ENCODE measurements at regions not wholly inside any gene's neighbourhood (a gene's known extent, or its start where the extent isn't known, plus 50 kb on each side); places are given as distances from the start of the nearest gene placed in this dataset.
"Not testable (repeated sequence)": the region's sequence is repeated elsewhere in the genome, so short reads cannot be mapped to it uniquely, and the experiment has no call there.

DNA sequence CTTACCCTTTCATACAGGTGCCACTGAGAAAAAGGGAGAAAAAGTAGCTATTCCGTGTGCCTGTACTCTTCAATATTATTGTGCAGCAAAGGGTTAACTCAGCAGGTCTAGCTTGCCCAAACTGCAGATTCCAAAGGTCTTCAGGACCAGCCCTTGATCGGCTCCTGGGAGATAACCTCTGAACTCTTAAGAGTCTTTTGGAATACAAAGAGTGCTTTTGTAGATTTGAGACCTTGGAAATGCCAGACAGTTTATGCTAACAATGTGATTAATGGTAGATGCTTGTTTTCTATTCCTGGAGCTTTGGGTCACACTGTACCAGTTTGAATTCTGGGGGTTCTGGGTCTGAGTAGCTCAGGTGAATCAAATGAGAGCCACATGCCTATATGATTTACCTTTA is 844.7 kb upstream of the MIR17HG start:
- Mint-ChIP-seq H3K4me3 (no peak overlapping the region), H3K27me3 (no peaks in the 10 kb centered on the region), H3K9me3 (ENCODE audit: low read depth) (peaks cover 13% of the 10 kb centered on the region), H3K27ac (no peak overlapping the region), H3K36me3 (no peaks in the 10 kb centered on the region), H3K4me1 (no peaks in the 10 kb centered on the region)
- no peak for DNase-seq
- no peak for ATAC-seq
- CTCF ChIA-PET: no interaction called here

DNA sequence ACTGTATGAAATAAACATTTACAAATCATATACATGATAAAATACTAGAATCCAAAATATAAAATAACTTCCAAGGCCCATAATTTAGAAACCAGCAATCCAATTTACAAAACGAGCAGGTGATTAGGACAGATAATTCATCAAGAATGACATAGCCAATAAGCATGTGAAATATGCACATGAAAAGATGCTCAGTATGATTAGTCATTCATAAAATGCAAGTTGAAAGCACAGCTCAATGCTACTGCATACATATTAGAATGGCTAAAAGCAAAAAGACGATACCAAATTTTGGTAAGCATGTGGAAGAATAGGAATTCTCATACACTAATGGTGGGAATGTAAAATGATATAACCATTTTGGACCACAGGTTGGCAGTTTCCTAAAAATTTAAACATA is 837.2 kb upstream of the MIR17HG start:
- Mint-ChIP-seq H3K27ac (no peak overlapping the region), H3K36me3 (no peaks in the 10 kb centered on the region), H3K4me1 (no peaks in the 10 kb centered on the region), H3K4me3 (no peak overlapping the region), H3K27me3 (no peaks in the 10 kb centered on the region), H3K9me3 (ENCODE audit: low read depth) (peaks cover 4% of the 10 kb centered on the region)
- CTCF ChIA-PET: no interaction called here
- ATAC-seq (no peak), DNase-seq (no peak)

DNA sequence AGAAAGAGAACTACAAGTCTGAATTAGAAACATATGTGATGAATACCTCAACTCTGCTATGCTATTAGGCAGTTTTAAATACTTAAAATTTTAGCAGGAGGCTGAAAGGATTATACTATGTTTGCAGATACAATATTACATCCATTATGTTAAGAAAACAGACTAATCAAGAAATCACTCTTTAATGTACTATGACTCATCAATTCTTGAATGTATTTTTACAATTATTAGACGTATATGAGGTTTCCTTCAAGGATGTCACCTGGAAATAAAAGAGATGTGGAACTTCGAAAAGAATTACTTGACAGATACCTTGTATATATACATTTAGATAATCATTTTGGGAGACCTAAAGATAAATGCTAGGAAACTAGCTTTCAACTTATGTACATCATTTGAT is 835.6 kb upstream of the MIR17HG start:
- ATAC-seq (no peak), DNase-seq (no peak)
- Mint-ChIP-seq H3K27me3 (no peaks in the 10 kb centered on the region), H3K27ac (no peak overlapping the region), H3K9me3 (ENCODE audit: low read depth) (no peaks in the 10 kb centered on the region), H3K4me3 (no peak overlapping the region), H3K36me3 (no peaks in the 10 kb centered on the region), H3K4me1 (no peaks in the 10 kb centered on the region)
- CTCF ChIA-PET: no interaction called here

DNA sequence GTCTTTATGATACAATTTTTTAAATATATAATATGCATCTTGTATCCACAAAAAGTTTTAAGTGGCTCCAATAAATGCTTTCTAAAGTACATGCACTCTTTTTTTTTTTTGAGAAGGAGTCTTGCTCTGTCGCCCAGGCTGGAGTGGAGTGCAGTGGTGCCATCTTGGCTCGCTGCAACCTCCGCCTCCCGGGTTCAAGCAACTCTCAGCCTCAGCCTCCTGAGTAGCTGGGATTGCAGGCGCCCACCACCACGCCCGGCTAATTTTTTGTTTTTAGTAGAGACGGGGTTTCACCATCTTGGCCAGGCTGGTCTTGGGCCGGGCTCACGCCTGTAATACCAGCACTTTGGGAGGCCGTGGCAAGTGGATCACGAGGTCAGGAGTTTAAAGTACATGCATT is 832.8 kb upstream of the MIR17HG start:
- ATAC-seq; H3K4me3 Mint-ChIP-seq; CTCF ChIA-PET; H3K4me1 Mint-ChIP-seq; H3K27ac Mint-ChIP-seq; DNase-seq; H3K9me3 Mint-ChIP-seq (ENCODE audit: low read depth); H3K36me3 Mint-ChIP-seq; H3K27me3 Mint-ChIP-seq: not testable (repeated sequence)

DNA sequence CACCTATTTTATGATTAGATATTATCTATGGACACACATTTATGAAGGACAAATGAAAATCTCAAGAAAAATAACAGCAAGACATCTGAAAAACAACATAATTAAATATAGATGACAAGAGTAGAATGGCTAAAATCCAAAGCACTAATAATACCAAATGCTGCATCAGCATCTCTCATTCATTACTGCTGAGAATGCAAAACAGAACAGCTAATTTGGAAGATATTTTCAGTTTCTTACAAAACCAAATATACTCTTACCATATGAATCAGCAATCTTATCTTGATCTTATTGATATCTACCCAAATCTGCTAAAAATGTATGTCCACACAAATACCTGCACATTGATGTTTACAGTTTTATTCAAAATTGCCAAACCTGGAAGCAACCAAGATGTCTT is 829.1 kb upstream of the MIR17HG start:
- Mint-ChIP-seq H3K9me3 (ENCODE audit: low read depth) (peaks cover 15% of the 10 kb centered on the region), H3K27ac (no peak overlapping the region), H3K36me3 (no peaks in the 10 kb centered on the region), H3K27me3 (no peaks in the 10 kb centered on the region), H3K4me3 (no peak overlapping the region), H3K4me1 (no peaks in the 10 kb centered on the region)
- DNase-seq (no peak), ATAC-seq (no peak)
- CTCF ChIA-PET: no interaction called here

DNA sequence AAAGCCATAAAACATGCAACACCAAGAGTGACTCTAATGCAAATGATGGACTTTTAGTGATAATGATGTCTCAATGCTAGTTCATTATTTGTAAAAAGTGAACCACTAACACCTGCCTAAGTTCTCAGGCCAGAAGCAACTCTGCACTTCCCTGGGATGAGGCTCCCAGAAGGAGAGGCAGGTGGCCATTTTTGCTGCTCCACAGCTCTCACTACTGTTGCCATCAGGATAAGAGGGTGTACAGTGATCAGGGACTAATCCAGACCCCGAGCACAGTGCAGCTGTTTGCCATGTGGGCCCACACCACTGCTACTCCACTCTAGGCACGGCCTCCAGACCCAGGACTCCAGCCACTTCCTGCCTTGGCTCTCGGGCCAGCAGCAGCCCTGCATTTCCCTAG is 828.3 kb upstream of the MIR17HG start:
- H3K4me3 Mint-ChIP-seq: no peak overlapping the region
- H3K4me1 Mint-ChIP-seq: no peaks in the 10 kb centered on the region
- CTCF ChIA-PET: no interaction called here
- H3K36me3 Mint-ChIP-seq: no peaks in the 10 kb centered on the region
- peaks cover 15% of the 10 kb centered on the region for H3K9me3 Mint-ChIP-seq (ENCODE audit: low read depth)
- H3K27ac Mint-ChIP-seq: no peak overlapping the region
- DNase-seq (no peak), ATAC-seq (no peak)
- no peaks in the 10 kb centered on the region for H3K27me3 Mint-ChIP-seq

DNA sequence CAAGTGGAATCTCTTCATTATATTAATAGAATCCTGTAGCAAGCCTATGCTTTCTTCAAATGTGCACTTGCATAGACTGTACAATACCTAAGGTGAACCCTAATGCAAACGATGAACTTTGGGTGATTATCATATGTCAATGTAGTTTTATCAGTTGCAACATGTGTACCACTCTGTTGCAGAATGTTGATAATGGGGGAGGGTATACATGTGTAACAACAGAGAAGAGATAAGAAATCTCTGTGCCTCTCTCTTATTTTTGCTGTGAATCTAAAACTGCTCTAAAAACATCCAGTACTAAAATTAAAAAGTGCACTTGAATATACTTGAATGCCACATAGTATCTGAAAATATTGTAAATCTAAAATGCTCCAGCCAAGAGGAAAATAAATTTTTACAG is 820.8 kb upstream of the MIR17HG start:
- peaks cover 9% of the 10 kb centered on the region for H3K9me3 Mint-ChIP-seq (ENCODE audit: low read depth)
- DNase-seq (no peak), ATAC-seq (no peak)

DNA sequence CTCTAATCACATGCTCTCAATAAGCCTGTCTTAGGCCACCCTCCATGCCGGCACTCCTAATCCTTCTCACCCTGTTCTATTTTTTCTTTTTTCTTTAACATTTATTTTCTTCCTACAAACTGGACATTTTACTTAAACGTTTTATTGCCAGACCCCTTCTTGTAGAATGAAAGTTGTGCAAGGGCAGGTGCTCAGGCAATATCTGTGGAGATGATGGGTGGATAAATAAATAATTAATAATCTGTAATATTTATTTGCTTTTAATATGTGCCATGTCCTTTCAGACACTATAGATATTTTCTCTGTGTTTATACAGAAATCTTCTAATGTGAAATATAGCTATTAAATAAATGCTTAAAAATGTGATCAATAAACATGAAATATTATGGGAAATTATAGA is 815.7 kb upstream of the MIR17HG start:
- Mint-ChIP-seq H3K27ac (no peak overlapping the region), H3K4me3 (no peak overlapping the region), H3K36me3 (no peaks in the 10 kb centered on the region), H3K4me1 (no peaks in the 10 kb centered on the region), H3K27me3 (no peaks in the 10 kb centered on the region), H3K9me3 (ENCODE audit: low read depth) (peaks cover 5% of the 10 kb centered on the region)
- DNase-seq: no peak
- ATAC-seq: no peak
- CTCF ChIA-PET: no interaction called here

More for the DNA sequence above, 820.8 kb upstream of the MIR17HG start:
- Mint-ChIP-seq H3K27me3 (no peaks in the 10 kb centered on the region), H3K4me1 (no peaks in the 10 kb centered on the region), H3K27ac (no peak overlapping the region), H3K4me3 (no peak overlapping the region), H3K36me3 (no peaks in the 10 kb centered on the region)
- CTCF ChIA-PET: no interaction called here

DNA sequence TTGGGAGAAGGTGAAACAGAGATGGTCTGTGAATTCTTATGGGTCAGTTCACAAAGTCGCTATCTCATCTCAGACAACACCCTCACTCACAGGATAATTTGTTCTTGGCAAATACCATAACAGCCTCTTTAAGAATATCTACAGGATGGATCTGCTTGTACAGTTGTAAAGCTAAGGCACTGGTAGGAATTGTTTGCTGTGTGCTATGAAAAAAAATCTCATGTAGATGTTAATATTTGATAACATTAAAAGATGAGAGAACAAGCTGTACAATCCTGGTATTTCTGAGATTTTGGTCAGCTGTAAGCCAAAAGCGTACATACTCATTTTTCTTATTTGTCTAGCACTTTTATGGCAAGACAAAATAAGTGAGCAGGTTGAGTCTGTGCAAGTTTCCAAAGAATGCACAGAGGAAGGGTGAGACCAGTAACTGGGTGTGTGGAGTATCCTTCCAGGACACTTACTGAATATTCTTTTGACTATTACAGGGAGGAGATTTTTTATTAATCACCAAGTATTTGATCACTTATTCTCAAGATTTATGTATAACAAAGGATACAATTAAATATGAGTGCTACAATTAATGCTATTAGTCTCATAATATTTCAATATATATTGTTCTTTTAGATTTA is 814.5 kb upstream of the MIR17HG start:
- Mint-ChIP-seq H3K27ac (no peak overlapping the region), H3K4me3 (no peak overlapping the region), H3K36me3 (no peaks in the 10 kb centered on the region), H3K27me3 (no peaks in the 10 kb centered on the region), H3K4me1 (no peaks in the 10 kb centered on the region), H3K9me3 (ENCODE audit: low read depth) (peaks cover 5% of the 10 kb centered on the region)
- ATAC-seq (no peak), DNase-seq (no peak)
- CTCF ChIA-PET: no interaction called here

DNA sequence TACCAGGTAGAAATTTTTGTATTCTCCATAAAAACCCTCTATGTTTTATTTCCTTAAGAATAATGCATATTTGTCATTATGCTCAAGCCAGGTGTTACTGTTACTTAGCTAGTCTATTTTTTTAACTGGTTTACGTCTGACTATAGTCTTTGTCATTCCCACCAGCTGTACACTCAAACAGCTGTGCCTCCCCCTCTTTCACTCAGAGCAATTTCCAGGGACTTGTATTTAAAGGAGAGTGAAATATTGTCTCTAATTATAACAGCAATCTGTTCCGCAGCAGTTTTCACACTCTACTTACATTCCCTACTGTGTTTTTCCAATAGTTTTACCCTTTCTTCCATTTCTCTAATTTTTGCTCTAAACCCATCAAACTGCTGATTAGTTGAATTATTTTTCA is 813.6 kb upstream of the MIR17HG start:
- Mint-ChIP-seq H3K27me3 (no peaks in the 10 kb centered on the region), H3K9me3 (ENCODE audit: low read depth) (peaks cover 5% of the 10 kb centered on the region), H3K4me3 (no peak overlapping the region), H3K27ac (no peak overlapping the region), H3K4me1 (no peaks in the 10 kb centered on the region), H3K36me3 (no peaks in the 10 kb centered on the region)
- CTCF ChIA-PET: no interaction called here
- ATAC-seq (no peak), DNase-seq (no peak)

DNA sequence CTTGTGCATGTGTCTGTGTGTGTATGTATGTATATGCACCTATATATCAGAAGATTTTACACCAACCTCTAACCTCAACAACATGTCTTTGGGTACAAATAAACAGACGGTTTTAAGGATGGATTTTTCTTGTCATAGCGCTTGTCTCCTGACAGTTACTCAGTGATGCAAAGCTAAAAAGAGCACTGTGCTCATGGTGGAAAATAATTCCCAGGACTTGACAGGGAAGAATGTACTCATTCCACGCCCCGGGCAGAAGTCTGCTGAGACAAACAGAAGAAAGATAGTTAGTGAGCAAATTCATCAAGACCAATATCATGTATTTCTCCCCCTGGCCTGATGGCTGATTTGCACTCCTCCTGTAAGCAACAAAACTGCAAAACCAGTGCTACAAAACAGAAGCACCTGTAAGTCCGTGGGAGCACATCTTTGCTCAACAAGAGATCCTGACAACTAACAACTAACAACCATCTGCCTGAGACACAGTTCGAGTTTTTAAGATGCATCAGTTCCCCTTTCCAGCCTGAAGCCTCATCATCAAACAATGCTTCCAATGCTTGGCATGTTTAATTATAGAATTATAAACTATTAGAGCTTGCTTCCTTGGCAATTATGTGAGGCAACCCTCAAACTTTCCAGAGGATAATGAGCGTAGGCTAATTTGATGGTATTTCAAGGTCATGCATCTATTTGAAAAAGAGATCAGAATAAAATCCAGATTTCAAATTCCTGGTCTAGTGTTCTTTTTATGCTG is 812.7 kb upstream of the MIR17HG start:
- ATAC-seq (no peak), DNase-seq (no peak)
- no peaks in the 10 kb centered on the region for H3K36me3 Mint-ChIP-seq
- no peak overlapping the region for H3K27ac Mint-ChIP-seq
- H3K27me3 Mint-ChIP-seq: no peaks in the 10 kb centered on the region
- H3K9me3 Mint-ChIP-seq (ENCODE audit: low read depth): peaks cover 5% of the 10 kb centered on the region
- CTCF ChIA-PET: no interaction called here
- no peaks in the 10 kb centered on the region for H3K4me1 Mint-ChIP-seq
- no peak overlapping the region for H3K4me3 Mint-ChIP-seq

DNA sequence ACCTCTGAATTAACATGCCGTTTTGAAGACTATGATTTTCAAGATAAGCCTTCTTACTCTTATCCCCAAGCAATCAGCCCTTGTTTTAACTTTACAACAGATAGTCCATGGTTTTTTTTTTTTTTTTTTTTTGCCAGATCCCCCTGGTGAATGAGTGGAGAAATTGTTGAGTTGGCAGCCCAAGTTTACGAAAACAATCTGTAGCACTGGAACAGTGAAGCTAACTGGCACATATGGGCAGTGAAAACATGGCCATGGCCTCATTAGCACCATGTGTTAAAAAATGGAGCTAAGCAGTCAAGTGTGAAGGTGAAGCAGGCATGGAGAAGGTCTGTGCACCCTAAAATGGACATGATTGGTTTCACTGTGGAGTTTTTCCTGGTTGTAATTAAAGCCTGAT is 812.1 kb upstream of the MIR17HG start:
- no peak for DNase-seq
- H3K4me3 Mint-ChIP-seq: no peak overlapping the region
- H3K4me1 Mint-ChIP-seq: no peaks in the 10 kb centered on the region
- no peak for ATAC-seq
- no peaks in the 10 kb centered on the region for H3K36me3 Mint-ChIP-seq
- no peaks in the 10 kb centered on the region for H3K27me3 Mint-ChIP-seq
- CTCF ChIA-PET: no interaction called here
- H3K9me3 Mint-ChIP-seq (ENCODE audit: low read depth): peaks cover 6% of the 10 kb centered on the region
- no peak overlapping the region for H3K27ac Mint-ChIP-seq

DNA sequence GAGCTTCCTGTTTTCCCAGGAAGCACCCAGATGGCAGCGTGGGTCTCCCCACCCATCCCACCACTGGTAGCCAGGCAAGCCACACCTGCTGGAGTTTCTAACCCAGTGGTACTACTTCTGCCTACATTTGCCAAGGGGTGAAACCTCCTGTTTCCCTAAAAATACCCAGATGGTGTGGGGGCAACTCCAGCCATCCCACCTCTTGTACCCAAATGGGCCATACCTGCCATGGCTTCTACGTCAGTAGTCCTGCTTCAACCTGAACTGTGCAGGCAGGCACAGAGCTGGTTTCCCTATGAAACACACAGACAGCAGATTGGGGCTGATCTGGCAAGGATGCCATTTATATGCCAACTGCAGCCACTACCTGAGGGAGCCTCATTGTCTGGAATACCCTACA is 809.4 kb upstream of the MIR17HG start:
- no peak for DNase-seq
- H3K9me3 Mint-ChIP-seq (ENCODE audit: low read depth): peaks cover 8% of the 10 kb centered on the region
- CTCF ChIA-PET: no interaction called here
- no peaks in the 10 kb centered on the region for H3K27me3 Mint-ChIP-seq
- H3K36me3 Mint-ChIP-seq: no peaks in the 10 kb centered on the region
- no peaks in the 10 kb centered on the region for H3K4me1 Mint-ChIP-seq
- H3K4me3 Mint-ChIP-seq: no peak overlapping the region
- no peak for ATAC-seq
- no peak overlapping the region for H3K27ac Mint-ChIP-seq

DNA sequence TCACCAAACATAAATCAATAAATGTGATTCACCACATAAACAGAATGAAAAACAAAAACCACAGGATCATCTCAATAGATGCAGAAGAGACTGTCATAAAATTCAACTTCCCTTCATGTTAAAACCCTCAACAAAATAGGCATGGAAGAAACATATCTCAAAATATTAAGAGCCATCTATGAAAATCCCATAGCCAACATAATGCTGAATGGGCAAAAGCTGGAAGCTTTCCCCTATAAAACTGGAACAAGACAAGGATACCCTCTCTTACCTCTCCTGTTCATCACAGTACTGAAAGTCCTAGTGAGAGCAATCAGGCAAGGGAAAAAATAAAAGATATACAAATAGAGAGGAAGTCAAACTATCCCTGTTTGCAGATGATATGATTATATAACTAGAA is 806.1 kb upstream of the MIR17HG start:
- no peak for ATAC-seq
- Mint-ChIP-seq H3K27me3 (no peaks in the 10 kb centered on the region), H3K27ac (no peak overlapping the region), H3K36me3 (no peaks in the 10 kb centered on the region), H3K4me1 (no peaks in the 10 kb centered on the region), H3K9me3 (ENCODE audit: low read depth) (peaks cover 6% of the 10 kb centered on the region), H3K4me3 (no peak overlapping the region)
- no peak for DNase-seq
- CTCF ChIA-PET: no interaction called here

All from activated CD8-positive, alpha-beta memory T cell treated with anti-CD3 and anti-CD28 coated beads, Interleukin-2, amount 10 ng/mL, durations not matched to agents 7 days and 5 days (primary cell).